ENCODE measurements at regions not wholly inside any gene's neighbourhood (a gene's known extent, or its start where the extent isn't known, plus 50 kb on each side); places are given as distances from the start of the nearest gene placed in this dataset.

- Histone ChIP-seq H3K4me2 (ENCODE audit: insufficient read depth, low read length) (no peak overlapping the region), H3K9me3 (ENCODE audit: low read depth, low read length) (no peaks in the 10 kb centered on the region), H3K4me1 (ENCODE audit: insufficient read depth, low read length) (peaks cover 14% of the 10 kb centered on the region), H3K36me3 (ENCODE audit: insufficient read depth, low read length) (no peaks in the 10 kb centered on the region), H4K20me1 (ENCODE audit: insufficient read depth, low read length) (no peaks in the 10 kb centered on the region), H3K4me3 (ENCODE audit: insufficient read depth, low read length) (no peak overlapping the region), H3K27ac (ENCODE audit: low read depth, low read length) (no peak overlapping the region), H3K27me3 (ENCODE audit: insufficient read depth, low read length) (no peaks in the 10 kb centered on the region), H3K79me2 (ENCODE audit: insufficient read depth, low read length) (no peaks in the 10 kb centered on the region), H2AFZ (ENCODE audit: low read length) (no peak overlapping the region)
- DNase-seq (ENCODE audit: insufficient read length, low spot score, missing footprints), result no peak
- no peak for TF ChIP-seq CTCF (IDR thresholded peaks at IDR 0.05; ENCODE audit: extremely low read depth, low read depth, low read length)
These were observed 374.3 kb downstream of the EFNB2 start for GRCh38 chr13:106161146-106161545.

GRCh38 chr13:106159295-106160195, 375.9 kb downstream of the EFNB2 start:
- no peaks in the 10 kb centered on the region for H4K20me1 ChIP-seq (ENCODE audit: insufficient read depth, low read length)
- peaks cover 24% of the 10 kb centered on the region for H3K4me1 ChIP-seq (ENCODE audit: insufficient read depth, low read length)
- no peaks in the 10 kb centered on the region for H3K36me3 ChIP-seq (ENCODE audit: insufficient read depth, low read length)
- H2AFZ ChIP-seq (ENCODE audit: low read length), result peak overlapping the region; percentile 45
- no peak overlapping the region for H3K4me3 ChIP-seq (ENCODE audit: insufficient read depth, low read length)
- no peak overlapping the region for H3K4me2 ChIP-seq (ENCODE audit: insufficient read depth, low read length)
- H3K27ac ChIP-seq (ENCODE audit: low read depth, low read length), result no peak overlapping the region
- no peak for DNase-seq (ENCODE audit: insufficient read length, low spot score, missing footprints)
- no peaks in the 10 kb centered on the region for H3K27me3 ChIP-seq (ENCODE audit: insufficient read depth, low read length)
- no peaks in the 10 kb centered on the region for H3K79me2 ChIP-seq (ENCODE audit: insufficient read depth, low read length)
- no peak for TF ChIP-seq CTCF (IDR thresholded peaks at IDR 0.05; ENCODE audit: extremely low read depth, low read depth, low read length)
- no peaks in the 10 kb centered on the region for H3K9me3 ChIP-seq (ENCODE audit: low read depth, low read length)

- Histone ChIP-seq H3K36me3 (ENCODE audit: insufficient read depth, low read length) (no peaks in the 10 kb centered on the region), H3K27ac (ENCODE audit: low read depth, low read length) (peak overlapping the region; percentile 91), H3K79me2 (ENCODE audit: insufficient read depth, low read length) (no peaks in the 10 kb centered on the region), H4K20me1 (ENCODE audit: insufficient read depth, low read length) (no peaks in the 10 kb centered on the region), H3K4me1 (ENCODE audit: insufficient read depth, low read length) (peaks cover 33% of the 10 kb centered on the region), H2AFZ (ENCODE audit: low read length) (no peak overlapping the region), H3K4me3 (ENCODE audit: insufficient read depth, low read length) (no peak overlapping the region), H3K9me3 (ENCODE audit: low read depth, low read length) (no peaks in the 10 kb centered on the region), H3K4me2 (ENCODE audit: insufficient read depth, low read length) (peak overlapping the region; percentile 8), H3K27me3 (ENCODE audit: insufficient read depth, low read length) (no peaks in the 10 kb centered on the region)
- no peak for TF ChIP-seq CTCF (IDR thresholded peaks at IDR 0.05; ENCODE audit: extremely low read depth, low read depth, low read length)
- peak; percentile 71 for DNase-seq (ENCODE audit: insufficient read length, low spot score, missing footprints)
These were observed 379.0 kb downstream of the EFNB2 start for GRCh38 chr13:106156468-106156867.

GRCh38 chr13:106155411-106155810, 380.1 kb downstream of the EFNB2 start:
- Histone ChIP-seq H3K4me3 (ENCODE audit: insufficient read depth, low read length) (no peak overlapping the region), H2AFZ (ENCODE audit: low read length) (no peak overlapping the region), H3K36me3 (ENCODE audit: insufficient read depth, low read length) (no peaks in the 10 kb centered on the region), H3K4me1 (ENCODE audit: insufficient read depth, low read length) (peaks cover 38% of the 10 kb centered on the region), H4K20me1 (ENCODE audit: insufficient read depth, low read length) (no peaks in the 10 kb centered on the region), H3K27ac (ENCODE audit: low read depth, low read length) (peak overlapping the region; percentile 91), H3K27me3 (ENCODE audit: insufficient read depth, low read length) (no peaks in the 10 kb centered on the region), H3K9me3 (ENCODE audit: low read depth, low read length) (no peaks in the 10 kb centered on the region), H3K79me2 (ENCODE audit: insufficient read depth, low read length) (no peaks in the 10 kb centered on the region), H3K4me2 (ENCODE audit: insufficient read depth, low read length) (no peak overlapping the region)
- peak; percentile 27 for DNase-seq (ENCODE audit: insufficient read length, low spot score, missing footprints)
- TF ChIP-seq CTCF (IDR thresholded peaks at IDR 0.05; ENCODE audit: extremely low read depth, low read depth, low read length), result no peak

Measured in osteoblast (primary cell).